ENCODE measurements at regions not wholly inside any gene's neighbourhood (a gene's known extent, or its start where the extent isn't known, plus 50 kb on each side); places are given as distances from the start of the nearest gene placed in this dataset.

GRCh38 chr6:100262086-100262485 lies 202.6 kb downstream of the SIM1 start:
- TF ChIP-seq ZNF24 (IDR thresholded peaks at IDR 0.05) = no peak
- no peak for TF ChIP-seq EZH2 (IDR thresholded peaks at IDR 0.05; ENCODE audit: borderline replicate concordance, control insufficient read depth, low read depth, low read length)
- no peak for TF ChIP-seq EGR1 (IDR thresholded peaks at IDR 0.05; ENCODE audit: borderline replicate concordance in 1 of 2, low read depth in 2 of 2, low read length in 2 of 2)
- no peak for TF ChIP-seq JUNB (IDR thresholded peaks at IDR 0.05)
- TF ChIP-seq ATF2 (IDR thresholded peaks at IDR 0.05; ENCODE audit: low read length) = no peak
- TF ChIP-seq E2F4 (IDR thresholded peaks at IDR 0.05; ENCODE audit: low read depth, low read length) = no peak
- no peak for TF ChIP-seq DPF2 (IDR thresholded peaks at IDR 0.05)
- no peak for TF ChIP-seq EP300 (IDR thresholded peaks at IDR 0.05; ENCODE audit: borderline replicate concordance in 1 of 2, control insufficient read depth in 1 of 2, low read depth in 2 of 2, low read length in 2 of 2)
- TF ChIP-seq USF2 (IDR thresholded peaks at IDR 0.05; ENCODE audit: borderline replicate concordance, low read depth, low read length) = no peak

All from GM12878 (cell line).